ENCODE measurements at regions not wholly inside any gene's neighbourhood (a gene's known extent, or its start where the extent isn't known, plus 50 kb on each side); places are given as distances from the start of the nearest gene placed in this dataset.

DNA sequence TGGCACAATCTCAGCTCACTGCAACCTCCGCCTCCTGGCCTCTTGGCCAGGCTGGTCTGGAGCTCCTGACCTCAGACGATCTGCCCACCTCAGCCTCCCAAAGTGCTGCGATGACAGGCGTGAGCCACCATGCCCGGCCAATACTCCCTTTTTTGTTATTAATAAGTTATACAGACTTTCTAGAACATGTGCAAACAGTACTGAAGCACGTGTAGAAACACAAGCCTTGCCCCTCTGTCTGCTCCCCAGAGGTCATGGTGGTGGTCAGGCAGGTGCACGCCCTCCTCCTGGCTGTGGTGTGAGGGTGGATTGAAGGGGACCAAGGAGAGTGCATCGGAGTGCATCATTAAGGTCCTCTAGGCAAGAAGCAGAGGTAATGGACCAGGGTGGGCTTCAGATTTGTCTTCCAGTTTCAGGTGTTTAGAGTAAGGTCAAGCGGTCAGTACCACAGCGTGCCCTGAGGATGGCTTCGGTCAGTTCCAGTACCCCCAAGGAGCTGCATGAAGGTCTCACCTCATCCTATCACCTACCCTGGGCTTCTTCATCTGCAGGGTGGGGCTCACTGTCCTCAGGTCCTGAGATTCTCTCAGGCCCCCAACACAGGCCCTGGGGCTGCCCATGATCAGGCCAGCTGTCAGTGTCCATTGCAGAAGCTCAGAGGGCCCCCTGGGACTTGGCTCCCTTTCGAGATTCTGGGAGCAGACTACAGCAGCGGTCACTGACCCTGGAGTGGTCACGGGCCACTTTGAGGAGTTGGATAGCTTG is 124.3 kb downstream of the GLI2 start:
- TF ChIP-seq, protein P1, sequence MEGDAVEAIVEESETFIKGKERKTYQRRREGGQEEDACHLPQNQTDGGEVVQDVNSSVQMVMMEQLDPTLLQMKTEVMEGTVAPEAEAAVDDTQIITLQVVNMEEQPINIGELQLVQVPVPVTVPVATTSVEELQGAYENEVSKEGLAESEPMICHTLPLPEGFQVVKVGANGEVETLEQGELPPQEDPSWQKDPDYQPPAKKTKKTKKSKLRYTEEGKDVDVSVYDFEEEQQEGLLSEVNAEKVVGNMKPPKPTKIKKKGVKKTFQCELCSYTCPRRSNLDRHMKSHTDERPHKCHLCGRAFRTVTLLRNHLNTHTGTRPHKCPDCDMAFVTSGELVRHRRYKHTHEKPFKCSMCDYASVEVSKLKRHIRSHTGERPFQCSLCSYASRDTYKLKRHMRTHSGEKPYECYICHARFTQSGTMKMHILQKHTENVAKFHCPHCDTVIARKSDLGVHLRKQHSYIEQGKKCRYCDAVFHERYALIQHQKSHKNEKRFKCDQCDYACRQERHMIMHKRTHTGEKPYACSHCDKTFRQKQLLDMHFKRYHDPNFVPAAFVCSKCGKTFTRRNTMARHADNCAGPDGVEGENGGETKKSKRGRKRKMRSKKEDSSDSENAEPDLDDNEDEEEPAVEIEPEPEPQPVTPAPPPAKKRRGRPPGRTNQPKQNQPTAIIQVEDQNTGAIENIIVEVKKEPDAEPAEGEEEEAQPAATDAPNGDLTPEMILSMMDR (IDR thresholded peaks at IDR 0.05), result no peak
- TF ChIP-seq POLR2A (IDR thresholded peaks at IDR 0.05), result no peak
